Stimulated activated naive CD8-positive, alpha-beta T cell treated with anti-CD3 and anti-CD28 coated beads, Interleukin-15, amount 100 ng/mL, for 72 hours (primary cell): ENCODE measurements at regions not wholly inside any gene's neighbourhood (a gene's known extent, or its start where the extent isn't known, plus 50 kb on each side); places are given as distances from the start of the nearest gene placed in this dataset.

Experiments
- ATAC-seq: fragments of 150-1000 bp; cut with Tn5 transposase; 2 replicates; pipeline ENCODE4 v1.10.0; 2021; ENCODE audit warnings: mild to moderate bottlenecking, moderate library complexity
- DNase-seq, 2 donors: peaks; one replicate each; pipeline ENCODE4 v3.0.0; 2021 to 2022
- H3K27ac Mint-ChIP-seq, 2 donors: one replicate each; pipeline ENCODE4 v1.8.0; 2022; ENCODE audit warnings: mild to moderate bottlenecking in 2 of 2, mixed read lengths in 2 of 2, moderate library complexity in 2 of 2
- H3K27me3 Mint-ChIP-seq: one replicate; pipeline ENCODE4 v1.8.0; 2022; ENCODE audit warnings: mixed read lengths
- H3K4me1 Mint-ChIP-seq: one replicate; pipeline ENCODE4 v1.8.0; 2022; ENCODE audit warnings: mild to moderate bottlenecking, mixed read lengths
- H3K4me3 Mint-ChIP-seq, 2 donors: one replicate each; pipeline ENCODE4 v1.8.0; 2022; ENCODE audit warnings: mild to moderate bottlenecking in 2 of 2, mixed read lengths in 2 of 2, moderate library complexity in 1 of 2
- H3K9me3 Mint-ChIP-seq, 2 donors: one replicate each; pipeline ENCODE4 v1.8.0; 2022; ENCODE audit warnings: mixed read lengths in 2 of 2

GRCh38 chr10:113319479-113319878 lies 233.4 kb upstream of the HABP2 start:
- Mint-ChIP-seq H3K27me3 (peaks cover 7% of the 10 kb centered on the region), H3K9me3 (peaks cover 0 to 13% of the 10 kb centered on the region in 2 donors), H3K4me1 (no peaks in the 10 kb centered on the region), H3K27ac (peak overlapping the region in 1 of 2 donors; percentile 28), H3K4me3 (no peak overlapping the region)
- no peak for ATAC-seq
- no peak for DNase-seq

- H3K4me1 Mint-ChIP-seq, result no peaks in the 10 kb centered on the region
- peaks cover 0 to 13% of the 10 kb centered on the region in 2 donors for H3K9me3 Mint-ChIP-seq
- DNase-seq (no peak), ATAC-seq (no peak)
- H3K27ac Mint-ChIP-seq, result no peak overlapping the region
- peaks cover 7% of the 10 kb centered on the region for H3K27me3 Mint-ChIP-seq
- H3K4me3 Mint-ChIP-seq, result no peak overlapping the region
Observed at GRCh38 chr10:113320211-113320610, 232.6 kb upstream of the HABP2 start.

- peaks cover 0 to 12% of the 10 kb centered on the region in 2 donors for H3K9me3 Mint-ChIP-seq
- no peak for ATAC-seq
- H3K4me3 Mint-ChIP-seq, result no peak overlapping the region
- H3K27ac Mint-ChIP-seq, result no peak overlapping the region
- H3K4me1 Mint-ChIP-seq, result no peaks in the 10 kb centered on the region
- DNase-seq, result no peak
- peaks cover 7% of the 10 kb centered on the region for H3K27me3 Mint-ChIP-seq
Observed at GRCh38 chr10:113320987-113321386, 231.9 kb upstream of the HABP2 start.

GRCh38 chr10:113322843-113323242 lies 230.0 kb upstream of the HABP2 start:
- Mint-ChIP-seq H3K27me3 (peaks cover 6% of the 10 kb centered on the region), H3K9me3 (no peaks in the 10 kb centered on the region), H3K4me1 (no peaks in the 10 kb centered on the region), H3K4me3 (no peak overlapping the region), H3K27ac (peak overlapping the region in 1 of 2 donors; percentile 27)
- no peak for ATAC-seq
- DNase-seq, result no peak

- Mint-ChIP-seq H3K9me3 (no peaks in the 10 kb centered on the region), H3K4me3 (no peak overlapping the region), H3K27me3 (no peaks in the 10 kb centered on the region), H3K27ac (no peak overlapping the region), H3K4me1 (no peaks in the 10 kb centered on the region)
- no peak for DNase-seq
- ATAC-seq, result no peak
Observed at GRCh38 chr10:113323985-113324384, 228.9 kb upstream of the HABP2 start.

- no peak overlapping the region for H3K27ac Mint-ChIP-seq
- H3K27me3 Mint-ChIP-seq, result no peaks in the 10 kb centered on the region
- peak; percentile 74 for ATAC-seq
- no peaks in the 10 kb centered on the region for H3K9me3 Mint-ChIP-seq
- no peak overlapping the region for H3K4me3 Mint-ChIP-seq
- peak in 1 of 2 donors; percentile 22 for DNase-seq
- no peaks in the 10 kb centered on the region for H3K4me1 Mint-ChIP-seq
Observed at GRCh38 chr10:113326160-113327111, 226.4 kb upstream of the HABP2 start.

GRCh38 chr10:113329121-113329596 lies 223.7 kb upstream of the HABP2 start:
- H3K4me3 Mint-ChIP-seq, result no peak overlapping the region
- ATAC-seq, result no peak
- no peaks in the 10 kb centered on the region for H3K9me3 Mint-ChIP-seq
- H3K27me3 Mint-ChIP-seq, result no peaks in the 10 kb centered on the region
- DNase-seq, result no peak
- no peaks in the 10 kb centered on the region for H3K4me1 Mint-ChIP-seq
- H3K27ac Mint-ChIP-seq, result no peak overlapping the region

- H3K27ac Mint-ChIP-seq, result no peak overlapping the region
- H3K4me1 Mint-ChIP-seq, result no peaks in the 10 kb centered on the region
- H3K27me3 Mint-ChIP-seq, result no peaks in the 10 kb centered on the region
- DNase-seq, result no peak
- H3K4me3 Mint-ChIP-seq, result no peak overlapping the region
- H3K9me3 Mint-ChIP-seq, result no peaks in the 10 kb centered on the region
- no peak for ATAC-seq
Observed at GRCh38 chr10:113331961-113332360, 220.9 kb upstream of the HABP2 start.

- DNase-seq, result no peak
- Mint-ChIP-seq H3K9me3 (no peaks in the 10 kb centered on the region), H3K4me1 (no peaks in the 10 kb centered on the region), H3K4me3 (no peak overlapping the region), H3K27ac (no peak overlapping the region), H3K27me3 (no peaks in the 10 kb centered on the region)
- no peak for ATAC-seq
Observed at GRCh38 chr10:113333313-113333712, 219.5 kb upstream of the HABP2 start.

GRCh38 chr10:113335592-113335991 lies 217.3 kb upstream of the HABP2 start:
- H3K27ac Mint-ChIP-seq, result no peak overlapping the region
- H3K27me3 Mint-ChIP-seq, result no peaks in the 10 kb centered on the region
- ATAC-seq (no peak), DNase-seq (no peak)
- H3K4me1 Mint-ChIP-seq, result no peaks in the 10 kb centered on the region
- no peaks in the 10 kb centered on the region for H3K9me3 Mint-ChIP-seq
- H3K4me3 Mint-ChIP-seq, result no peak overlapping the region

GRCh38 chr10:113336549-113337130 lies 216.2 kb upstream of the HABP2 start:
- DNase-seq, result no peak
- Mint-ChIP-seq H3K4me1 (no peaks in the 10 kb centered on the region), H3K4me3 (no peak overlapping the region), H3K27ac (no peak overlapping the region), H3K9me3 (no peaks in the 10 kb centered on the region), H3K27me3 (no peaks in the 10 kb centered on the region)
- no peak for ATAC-seq

GRCh38 chr10:113337142-113337541 lies 215.7 kb upstream of the HABP2 start:
- DNase-seq (no peak), ATAC-seq (no peak)
- H3K9me3 Mint-ChIP-seq, result no peaks in the 10 kb centered on the region
- no peaks in the 10 kb centered on the region for H3K4me1 Mint-ChIP-seq
- H3K27me3 Mint-ChIP-seq, result no peaks in the 10 kb centered on the region
- H3K4me3 Mint-ChIP-seq, result no peak overlapping the region
- H3K27ac Mint-ChIP-seq, result no peak overlapping the region

GRCh38 chr10:113339121-113339520 lies 213.7 kb upstream of the HABP2 start:
- ATAC-seq (no peak), DNase-seq (no peak)
- Mint-ChIP-seq H3K4me1 (no peaks in the 10 kb centered on the region), H3K9me3 (no peaks in the 10 kb centered on the region), H3K4me3 (no peak overlapping the region), H3K27me3 (no peaks in the 10 kb centered on the region), H3K27ac (no peak overlapping the region)

- H3K9me3 Mint-ChIP-seq, result no peaks in the 10 kb centered on the region
- no peak overlapping the region for H3K27ac Mint-ChIP-seq
- no peaks in the 10 kb centered on the region for H3K27me3 Mint-ChIP-seq
- H3K4me1 Mint-ChIP-seq, result no peaks in the 10 kb centered on the region
- DNase-seq, result no peak
- no peak for ATAC-seq
- H3K4me3 Mint-ChIP-seq, result no peak overlapping the region
Observed at GRCh38 chr10:113340282-113340681, 212.6 kb upstream of the HABP2 start.

- ATAC-seq (no peak), DNase-seq (no peak)
- H3K4me1 Mint-ChIP-seq, result no peaks in the 10 kb centered on the region
- H3K27ac Mint-ChIP-seq, result no peak overlapping the region
- no peaks in the 10 kb centered on the region for H3K9me3 Mint-ChIP-seq
- H3K27me3 Mint-ChIP-seq, result no peaks in the 10 kb centered on the region
- no peak overlapping the region for H3K4me3 Mint-ChIP-seq
Observed at GRCh38 chr10:113341138-113341537, 211.7 kb upstream of the HABP2 start.
